ENCODE measurements at regions not wholly inside any gene's neighbourhood (a gene's known extent, or its start where the extent isn't known, plus 50 kb on each side); places are given as distances from the start of the nearest gene placed in this dataset.

DNA sequence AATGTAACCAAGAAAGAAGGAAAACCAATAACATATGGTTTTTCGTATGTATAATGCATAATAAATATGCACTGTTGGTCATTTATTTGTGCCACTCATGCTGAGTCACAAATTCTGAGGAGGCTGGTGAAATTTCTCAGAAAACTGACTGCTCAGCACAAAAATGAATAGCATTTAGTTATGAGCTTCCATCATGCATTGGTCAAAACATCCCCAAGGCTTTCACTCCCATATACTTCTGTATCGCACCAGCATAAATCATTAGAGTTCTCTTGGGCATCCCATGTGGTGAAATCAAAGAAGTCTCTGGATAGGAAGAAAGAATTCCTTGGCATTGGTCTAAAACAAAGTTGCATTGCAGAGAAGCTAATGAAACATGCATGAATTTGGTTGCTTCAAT is 785.6 kb upstream of the CDH8 start:
- TF ChIP-seq, protein P1, sequence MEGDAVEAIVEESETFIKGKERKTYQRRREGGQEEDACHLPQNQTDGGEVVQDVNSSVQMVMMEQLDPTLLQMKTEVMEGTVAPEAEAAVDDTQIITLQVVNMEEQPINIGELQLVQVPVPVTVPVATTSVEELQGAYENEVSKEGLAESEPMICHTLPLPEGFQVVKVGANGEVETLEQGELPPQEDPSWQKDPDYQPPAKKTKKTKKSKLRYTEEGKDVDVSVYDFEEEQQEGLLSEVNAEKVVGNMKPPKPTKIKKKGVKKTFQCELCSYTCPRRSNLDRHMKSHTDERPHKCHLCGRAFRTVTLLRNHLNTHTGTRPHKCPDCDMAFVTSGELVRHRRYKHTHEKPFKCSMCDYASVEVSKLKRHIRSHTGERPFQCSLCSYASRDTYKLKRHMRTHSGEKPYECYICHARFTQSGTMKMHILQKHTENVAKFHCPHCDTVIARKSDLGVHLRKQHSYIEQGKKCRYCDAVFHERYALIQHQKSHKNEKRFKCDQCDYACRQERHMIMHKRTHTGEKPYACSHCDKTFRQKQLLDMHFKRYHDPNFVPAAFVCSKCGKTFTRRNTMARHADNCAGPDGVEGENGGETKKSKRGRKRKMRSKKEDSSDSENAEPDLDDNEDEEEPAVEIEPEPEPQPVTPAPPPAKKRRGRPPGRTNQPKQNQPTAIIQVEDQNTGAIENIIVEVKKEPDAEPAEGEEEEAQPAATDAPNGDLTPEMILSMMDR (IDR thresholded peaks at IDR 0.05; ENCODE audit: poor library complexity) = no peak
- TF ChIP-seq EZH2 (IDR thresholded peaks at IDR 0.05; ENCODE audit: borderline replicate concordance) = no peak
- no peak for TF ChIP-seq EZH2phosphoT487 (IDR thresholded peaks at IDR 0.05; ENCODE audit: low read depth, severe bottlenecking, unreplicated experiment)
